Heart left ventricle (tissue), 16 donors: ENCODE measurements at regions not wholly inside any gene's neighbourhood (a gene's known extent, or its start where the extent isn't known, plus 50 kb on each side); places are given as distances from the start of the nearest gene placed in this dataset.
"Not testable (repeated sequence)": the region's sequence is repeated elsewhere in the genome, so short reads cannot be mapped to it uniquely, and the experiment has no call there.

ENCODE experiments used
- ATAC-seq, 4 donors: fragments of 200-7000 bp; cut with Tn5 transposase; one replicate each; pipeline ENCODE4 v1.9.1; 2020 to 2022; ENCODE audit warnings: moderate library complexity in 4 of 4, mild to moderate bottlenecking in 3 of 4, moderate number of reproducible peaks in 1 of 4
- DNase-seq, 5 donors: peaks; one replicate each; pipeline ENCODE4 v3.0.0-alpha.2; 2020
- H3K27ac ChIP-seq, 12 donors: fragments of 200-600 bp; sonication (generic) in 4 of 12; one replicate each; pipeline versions ENCODE4 v1.5.0 to v1.8.0; 2016 to 2022; ENCODE audit warnings: mild to moderate bottlenecking in 2 of 12
- H3K27me3 ChIP-seq, 9 donors: fragments of 200-600 bp; sonication (generic) in 2 of 9; one replicate each; pipeline versions ENCODE4 v1.5.1 to v1.8.0; 2016 to 2022; ENCODE audit warnings: mild to moderate bottlenecking in 3 of 9
- H3K36me3 ChIP-seq, 9 donors: fragments of 200-600 bp; sonication (generic) in 2 of 9; one replicate each; pipeline versions ENCODE4 v1.5.0 to v1.8.0; 2018 to 2022; ENCODE audit warnings: mild to moderate bottlenecking in 2 of 9
- H3K4me1 ChIP-seq, 12 donors: fragments of 200-600 bp; sonication (generic) in 4 of 12; one replicate each; pipeline versions ENCODE4 v1.5.0 to v1.8.0; 2016 to 2022; ENCODE audit warnings: mild to moderate bottlenecking in 3 of 12
- H3K4me3 ChIP-seq, 12 donors: fragments of 200-600 bp; sonication (generic) in 4 of 12; one replicate each; pipeline versions ENCODE4 v1.5.0 to v1.8.0; 2017 to 2022; ENCODE audit warnings: mild to moderate bottlenecking in 9 of 12, moderate library complexity in 4 of 12
- H3K9me3 ChIP-seq, 12 donors: fragments of 200-600 bp; sonication (generic) in 4 of 12; one replicate each; pipeline versions ENCODE4 v1.5.0 to v1.8.0; 2016 to 2022; ENCODE audit warnings: mild to moderate bottlenecking in 1 of 12
- CTCF ChIP-seq, 12 donors: fragments of 200-600 bp; sonication (generic) in 4 of 12; IDR thresholded peaks; one replicate each; pipeline versions ENCODE4 v1.5.0 to v1.8.0; 2018 to 2022; ENCODE audit warnings: antibody characterized with exemption in 12 of 12, mild to moderate bottlenecking in 5 of 12
- POLR2A ChIP-seq, 2 donors: fragments of 450-650 bp; IDR thresholded peaks; one replicate each; pipeline ENCODE4 v1.6.1; 2017; ENCODE audit warnings: antibody characterized with exemption in 2 of 2, mild to moderate bottlenecking in 2 of 2, moderate library complexity in 2 of 2
- WGBS, 4 donors: extraction: QIAGEN DNeasy Blood & Tissue Kit in 2 of 4; methylation state at CpG; one replicate each; pipeline versions ENCODE4 v1.1.5 to v1.1.7; 2013 to 2018; 5-methylcytosine and 5-hydroxymethylcytosine counted together
- intact Hi-C, 10 donors: fragments of 100-400 bp; cut with DNase I; formaldehyde crosslinking; loops; one replicate each; pipeline versions ENCODE4 v1.11.1 to v1.14.2; 2022
- donor health status: ischemic (EF 13 %, LVEDD 7.1; RV severe dilation, severe dysfunction).
- donor health status: healthy with polysubstance abuse.
- donor health status: DM: no; HTN: yes; CAD: no.
- donor health status: DM: no; HTN: no; CAD: no.
- donor health status: ischemic (EF 25% LVEDD 6.9; RV normal size, moderate dysfunction).
- donor health status: ischemic (EF 25% LVEDD 5.7; RV mildly dilated, moderate dysfunction).
- donor health status: healthy.
- donor health status: DM: yes; HTN: yes; CAD: no.
- donor health status: ischemic (EF 35%, LVEDD 5.7; RV mildly dilated, moderate dysfunction).
- donor health status: nonischemic (EF 11% LVEDD 7.7; RV severe dilation, severe dysfunction).
- donor health status: DM: yes; HTN: yes; CAD: no.
- donor health status: PGD.
- donor health status: ischemic (EF 29% LVEDD 5.4; RV normal size, mild dysfunction).
- donor health status: nonischemic (EF 23%, LVEDD 6.1; RV moderate dilation, normal function).

GRCh38 chrX:3833761-3834542 is 120.5 kb upstream of the PRKX start:
- H3K9me3 ChIP-seq, H3K27me3 ChIP-seq, H3K27ac ChIP-seq, intact Hi-C loops, H3K4me1 ChIP-seq, DNase-seq, H3K36me3 ChIP-seq, ATAC-seq, H3K4me3 ChIP-seq: not testable (repeated sequence)
- no CpG with 5 or more reads among the region's 11 CpGs for WGBS, 4 donors

- H3K36me3 ChIP-seq, H3K9me3 ChIP-seq, H3K27ac ChIP-seq, DNase-seq, H3K27me3 ChIP-seq, H3K4me1 ChIP-seq, intact Hi-C loops, ATAC-seq, H3K4me3 ChIP-seq: not testable (repeated sequence)
- 82 to 100% (median 98%) methylated on average over 4 to 7 of the region's 9 CpGs; no CpG with 5 or more reads in 1 of the 4 donors for WGBS, 4 donors
Observed at GRCh38 chrX:3830020-3830419, 116.6 kb upstream of the PRKX start.

- DNase-seq, H3K4me3 ChIP-seq, H3K27ac ChIP-seq, H3K9me3 ChIP-seq, H3K27me3 ChIP-seq, H3K4me1 ChIP-seq, H3K36me3 ChIP-seq, intact Hi-C loops, ATAC-seq: not testable (repeated sequence)
- 63 to 89% (median 69%) methylated on average over 5 to 9 of the region's 12 CpGs for WGBS, 4 donors
Observed at GRCh38 chrX:3829041-3829531, 115.6 kb upstream of the PRKX start.

- H3K27me3 ChIP-seq, DNase-seq, intact Hi-C loops, H3K27ac ChIP-seq, H3K4me1 ChIP-seq, H3K9me3 ChIP-seq, H3K36me3 ChIP-seq, H3K4me3 ChIP-seq: not testable (repeated sequence)
- 83 to 91% (median 87%) methylated on average over 13 to 18 of the region's 20 CpGs for WGBS, 4 donors
- peak in 1 of 4 donors; percentile 46 for ATAC-seq
Observed at GRCh38 chrX:3828378-3829040, 115.1 kb upstream of the PRKX start.

GRCh38 chrX:3824008-3824407 is 110.6 kb upstream of the PRKX start:
- H3K36me3 ChIP-seq, intact Hi-C loops, DNase-seq, ATAC-seq, H3K27me3 ChIP-seq, H3K9me3 ChIP-seq, H3K4me1 ChIP-seq, H3K4me3 ChIP-seq, H3K27ac ChIP-seq: not testable (repeated sequence)
- no CpG with 5 or more reads among the region's 5 CpGs for WGBS, 4 donors

- intact Hi-C loops = no loop called here
- WGBS, 4 donors = 79 to 95% (median 85%) methylated on average over 4 of the region's 4 CpGs
- Histone ChIP-seq H3K36me3 (peaks cover 0 to 2% (median 0%) of the 10 kb centered on the region in 9 donors), H3K9me3 (no peaks in the 10 kb centered on the region), H3K4me3 (no peak overlapping the region), H3K27me3 (peaks cover 0 to 5% (median 0%) of the 10 kb centered on the region in 9 donors), H3K27ac (no peak overlapping the region), H3K4me1 (peaks cover 0 to 12% (median 0%) of the 10 kb centered on the region in 12 donors)
- DNase-seq (no peak), ATAC-seq (no peak)
- TF ChIP-seq CTCF (IDR thresholded peaks at IDR 0.05) (no peak), POLR2A (IDR thresholded peaks at IDR 0.05) (no peak)
Observed at GRCh38 chrX:3820167-3820566, 106.7 kb upstream of the PRKX start.

- WGBS, 4 donors = 95 to 99% (median 96%) methylated on average over 5 of the region's 5 CpGs
- H3K27me3 ChIP-seq, H3K27ac ChIP-seq, H3K9me3 ChIP-seq, intact Hi-C loops, H3K36me3 ChIP-seq, DNase-seq, H3K4me3 ChIP-seq, ATAC-seq: not testable (repeated sequence)
- H3K4me1 ChIP-seq = peaks cover 0 to 19% (median 2%) of the 10 kb centered on the region in 12 donors
Observed at GRCh38 chrX:3817480-3817879, 104.0 kb upstream of the PRKX start.
